Gastroesophageal sphincter (tissue), 3 donors: ENCODE measurements at regions not wholly inside any gene's neighbourhood (a gene's known extent, or its start where the extent isn't known, plus 50 kb on each side); places are given as distances from the start of the nearest gene placed in this dataset.

Experiments used
- CTCF ChIP-seq, 4 experiments: fragments of 200-600 bp in 2 of 4; fragments of 450-650 bp in 2 of 4; sonication (generic) in 1 of 4; IDR thresholded peaks; one replicate each; pipeline ENCODE4 v1.5.1; 2017 to 2019; ENCODE audit warnings: antibody characterized with exemption in 4 of 4, mild to moderate bottlenecking in 2 of 4, moderate library complexity in 2 of 4
- POLR2A ChIP-seq, 2 donors: fragments of 450-650 bp; IDR thresholded peaks; one replicate each; pipeline ENCODE4 v1.6.1; 2017; ENCODE audit warnings: antibody characterized with exemption in 2 of 2, mild to moderate bottlenecking in 2 of 2, moderate library complexity in 1 of 2

- no peak for TF ChIP-seq POLR2A (IDR thresholded peaks at IDR 0.05)
- no peak for TF ChIP-seq CTCF (IDR thresholded peaks at IDR 0.05)
Measured at GRCh38 chr20:48143435-48144081, 358.3 kb upstream of the SULF2 start.
